Astrocyte of the cerebellum (primary cell): ENCODE measurements at regions not wholly inside any gene's neighbourhood (a gene's known extent, or its start where the extent isn't known, plus 50 kb on each side); places are given as distances from the start of the nearest gene placed in this dataset.
A peak's percentile ranks its signal among the peaks of the same experiment; 100 is the strongest.

Source experiments
- DNase-seq: peaks from one replicate; pipeline ENCODE4 v3.0.0-alpha.2; 2011; ENCODE audit warnings: low read depth
- H3K4me3 ChIP-seq: 2 replicates; pipeline ENCODE4 v1.5.1; 2011; ENCODE audit warnings: mild to moderate bottlenecking, low read depth, low read length, moderate library complexity
- in situ Hi-C: cut with HindIII; loops from 2 replicates; pipeline ENCODE4 v1.10.0; 2017; ENCODE audit warnings: low sequenced_read_pairs
- TF ChIP-seq, protein P1 (sequence below): IDR thresholded peaks from 2 replicates; pipeline ENCODE4 v1.5.1; 2012; ENCODE audit warnings: low read length, low read depth, moderate library complexity, mild to moderate bottlenecking; ENCODE audit errors: missing control alignments

GRCh38 chr18:29254123-29254522 is 1077.2 kb upstream of the CDH2 start:
- DNase-seq = no peak
- no peak overlapping the region for H3K4me3 ChIP-seq
- TF ChIP-seq, protein P1, sequence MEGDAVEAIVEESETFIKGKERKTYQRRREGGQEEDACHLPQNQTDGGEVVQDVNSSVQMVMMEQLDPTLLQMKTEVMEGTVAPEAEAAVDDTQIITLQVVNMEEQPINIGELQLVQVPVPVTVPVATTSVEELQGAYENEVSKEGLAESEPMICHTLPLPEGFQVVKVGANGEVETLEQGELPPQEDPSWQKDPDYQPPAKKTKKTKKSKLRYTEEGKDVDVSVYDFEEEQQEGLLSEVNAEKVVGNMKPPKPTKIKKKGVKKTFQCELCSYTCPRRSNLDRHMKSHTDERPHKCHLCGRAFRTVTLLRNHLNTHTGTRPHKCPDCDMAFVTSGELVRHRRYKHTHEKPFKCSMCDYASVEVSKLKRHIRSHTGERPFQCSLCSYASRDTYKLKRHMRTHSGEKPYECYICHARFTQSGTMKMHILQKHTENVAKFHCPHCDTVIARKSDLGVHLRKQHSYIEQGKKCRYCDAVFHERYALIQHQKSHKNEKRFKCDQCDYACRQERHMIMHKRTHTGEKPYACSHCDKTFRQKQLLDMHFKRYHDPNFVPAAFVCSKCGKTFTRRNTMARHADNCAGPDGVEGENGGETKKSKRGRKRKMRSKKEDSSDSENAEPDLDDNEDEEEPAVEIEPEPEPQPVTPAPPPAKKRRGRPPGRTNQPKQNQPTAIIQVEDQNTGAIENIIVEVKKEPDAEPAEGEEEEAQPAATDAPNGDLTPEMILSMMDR = no peak
- in situ Hi-C loops = no loop called here

- no peak overlapping the region for H3K4me3 ChIP-seq
- DNase-seq = peak; percentile 4
- in situ Hi-C loops = no loop called here
- TF ChIP-seq, protein P1 = no peak
These were observed 1074.8 kb upstream of the CDH2 start for GRCh38 chr18:29251681-29252080.

DNA sequence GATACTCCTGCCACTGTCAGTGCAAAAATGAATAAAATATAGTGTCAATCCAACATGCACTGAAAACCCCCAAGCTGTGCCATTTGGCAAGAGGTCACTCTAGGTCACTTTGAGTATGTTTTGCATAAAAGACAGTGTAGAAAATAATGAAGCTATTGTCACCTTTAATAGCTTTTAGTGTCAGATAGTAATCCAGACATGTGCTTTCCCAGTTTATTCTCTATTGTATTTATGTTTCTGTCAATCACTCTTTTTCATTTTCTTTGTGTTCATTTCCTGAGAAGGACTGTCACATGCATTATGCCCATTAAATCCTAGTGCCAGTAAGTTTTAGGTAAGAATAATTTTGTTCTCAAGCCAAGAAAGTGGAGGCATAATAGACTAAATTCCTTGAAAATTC is 1073.9 kb upstream of the CDH2 start:
- DNase-seq = no peak
- H3K4me3 ChIP-seq = no peak overlapping the region
- in situ Hi-C loops = no loop called here
- TF ChIP-seq, protein P1 = no peak

GRCh38 chr18:29250259-29250658 is 1073.3 kb upstream of the CDH2 start:
- TF ChIP-seq, protein P1 = no peak
- DNase-seq = no peak
- no peak overlapping the region for H3K4me3 ChIP-seq
- in situ Hi-C loops = no loop called here

GRCh38 chr18:29248805-29249204 is 1071.9 kb upstream of the CDH2 start:
- in situ Hi-C loops = no loop called here
- DNase-seq = no peak
- TF ChIP-seq, protein P1 = no peak
- no peak overlapping the region for H3K4me3 ChIP-seq

DNA sequence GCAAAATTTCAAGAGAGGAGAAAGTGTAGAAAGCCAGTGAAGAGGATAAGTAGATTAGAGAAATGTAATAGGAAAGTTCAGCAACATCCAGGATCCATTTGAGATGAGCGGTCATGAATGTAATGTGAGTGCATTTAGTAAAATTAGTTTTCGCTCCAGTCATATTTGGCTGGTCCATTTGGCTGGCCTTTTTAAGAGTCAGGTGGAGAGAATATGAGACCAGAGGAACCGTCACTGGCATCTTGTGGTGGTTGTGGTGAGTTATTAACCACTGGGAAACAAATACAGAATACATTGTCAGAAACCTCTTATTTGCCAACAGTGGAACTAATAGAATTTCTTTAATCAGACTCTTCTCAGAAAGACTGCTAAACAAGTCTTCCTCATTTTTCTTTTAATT is 1064.3 kb upstream of the CDH2 start:
- in situ Hi-C loops = loop anchor here (5.0 kb wide), 1 partner anchor 34 kb away; no protein-coding TSS in a partner anchor

More for the DNA sequence above, 1064.3 kb upstream of the CDH2 start:
- TF ChIP-seq, protein P1 = no peak
- no peak overlapping the region for H3K4me3 ChIP-seq
- no peak for DNase-seq
